AG10803 (cell line): ENCODE measurements at regions not wholly inside any gene's neighbourhood (a gene's known extent, or its start where the extent isn't known, plus 50 kb on each side); places are given as distances from the start of the nearest gene placed in this dataset.
A peak's percentile ranks its signal among the peaks of the same experiment; 100 is the strongest.
"Not testable (repeated sequence)": the region's sequence is repeated elsewhere in the genome, so short reads cannot be mapped to it uniquely, and the experiment has no call there.

Experiments
- DNase-seq: peaks from one replicate; pipeline ENCODE4 v3.0.0; 2010; ENCODE audit warnings: low read depth
- H3K4me3 ChIP-seq: 2 replicates; pipeline ENCODE4 v1.5.1; 2011; ENCODE audit warnings: mild to moderate bottlenecking, low read length, control low read depth
- TF ChIP-seq, protein P1 (sequence below): conservative IDR thresholded peaks from 2 replicates; pipeline ENCODE4 v1.5.1; 2011; ENCODE audit warnings: mild to moderate bottlenecking, low read length, control low read depth, inconsistent platforms

- H3K4me3 ChIP-seq = no peak overlapping the region
- DNase-seq = no peak
- TF ChIP-seq, protein P1, sequence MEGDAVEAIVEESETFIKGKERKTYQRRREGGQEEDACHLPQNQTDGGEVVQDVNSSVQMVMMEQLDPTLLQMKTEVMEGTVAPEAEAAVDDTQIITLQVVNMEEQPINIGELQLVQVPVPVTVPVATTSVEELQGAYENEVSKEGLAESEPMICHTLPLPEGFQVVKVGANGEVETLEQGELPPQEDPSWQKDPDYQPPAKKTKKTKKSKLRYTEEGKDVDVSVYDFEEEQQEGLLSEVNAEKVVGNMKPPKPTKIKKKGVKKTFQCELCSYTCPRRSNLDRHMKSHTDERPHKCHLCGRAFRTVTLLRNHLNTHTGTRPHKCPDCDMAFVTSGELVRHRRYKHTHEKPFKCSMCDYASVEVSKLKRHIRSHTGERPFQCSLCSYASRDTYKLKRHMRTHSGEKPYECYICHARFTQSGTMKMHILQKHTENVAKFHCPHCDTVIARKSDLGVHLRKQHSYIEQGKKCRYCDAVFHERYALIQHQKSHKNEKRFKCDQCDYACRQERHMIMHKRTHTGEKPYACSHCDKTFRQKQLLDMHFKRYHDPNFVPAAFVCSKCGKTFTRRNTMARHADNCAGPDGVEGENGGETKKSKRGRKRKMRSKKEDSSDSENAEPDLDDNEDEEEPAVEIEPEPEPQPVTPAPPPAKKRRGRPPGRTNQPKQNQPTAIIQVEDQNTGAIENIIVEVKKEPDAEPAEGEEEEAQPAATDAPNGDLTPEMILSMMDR = no peak
Measured at GRCh38 chr11:122563761-122564160, 91.8 kb upstream of the UBASH3B start.

- TF ChIP-seq, protein P1 = no peak
- DNase-seq = no peak
- no peak overlapping the region for H3K4me3 ChIP-seq
Measured at GRCh38 chr11:122559734-122560382, 95.7 kb upstream of the UBASH3B start.

DNA sequence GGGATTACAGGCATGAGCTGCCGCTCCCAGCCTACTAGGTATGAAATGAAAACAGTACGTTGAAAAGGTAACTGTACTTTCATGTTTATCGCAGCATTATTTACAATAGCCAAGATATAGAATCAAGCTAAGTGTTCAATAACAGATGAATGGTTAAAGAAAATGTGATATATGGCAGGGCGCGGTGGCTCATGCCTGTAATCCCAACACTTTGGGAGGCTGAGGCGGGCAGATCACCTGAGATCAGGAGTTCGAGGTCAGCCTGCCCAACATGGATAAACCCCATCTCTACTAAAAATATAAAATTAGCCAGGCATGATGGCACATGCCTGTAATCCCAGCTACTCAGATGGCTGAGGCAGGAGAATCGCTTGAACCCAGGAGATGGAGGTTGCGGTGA lies 96.3 kb upstream of the UBASH3B start:
- not testable (repeated sequence) for H3K4me3 ChIP-seq, DNase-seq

DNA sequence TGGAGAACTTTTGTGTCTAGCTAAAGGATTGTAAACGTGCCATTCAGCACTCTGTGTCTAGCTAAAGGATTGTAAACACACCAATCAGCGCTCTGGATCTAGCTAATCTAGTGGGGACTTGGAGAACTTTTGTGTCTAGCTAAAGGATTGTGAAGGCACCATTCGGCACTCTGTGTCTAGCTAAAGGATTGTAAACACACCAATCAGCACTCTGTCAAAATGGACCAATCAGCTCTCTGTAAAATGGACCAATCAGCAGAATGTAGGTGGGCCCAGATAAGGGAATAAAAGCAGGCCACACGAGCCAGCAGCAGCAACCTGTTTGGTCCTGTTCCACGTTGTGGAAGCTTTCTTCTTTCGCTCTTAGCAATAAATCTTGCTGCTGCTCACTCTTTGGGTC lies 98.4 kb upstream of the UBASH3B start:
- DNase-seq, H3K4me3 ChIP-seq: not testable (repeated sequence)

DNA sequence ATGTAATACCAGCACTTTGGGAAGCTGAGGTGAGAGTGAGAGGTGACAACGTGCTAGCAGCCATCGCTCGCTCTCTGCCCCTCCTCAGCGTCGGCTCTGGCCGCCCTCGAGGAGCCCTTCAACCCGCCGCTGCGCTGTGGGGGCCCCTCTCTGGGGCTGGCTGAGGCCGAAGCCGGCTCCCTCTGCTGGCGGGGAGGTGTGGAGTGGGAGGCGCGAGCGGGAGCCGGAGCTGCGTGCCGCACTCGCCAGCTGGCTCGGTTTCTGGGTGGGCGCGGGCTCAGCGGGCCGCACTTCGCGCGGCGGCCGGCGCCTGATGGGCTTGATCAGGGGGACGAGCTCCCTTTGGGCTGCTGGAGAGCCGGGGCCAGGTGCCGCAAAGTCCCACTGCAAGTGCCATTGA lies 98.9 kb upstream of the UBASH3B start:
- peak; percentile 18 for DNase-seq
- peak overlapping the region; percentile 36 for H3K4me3 ChIP-seq

DNA sequence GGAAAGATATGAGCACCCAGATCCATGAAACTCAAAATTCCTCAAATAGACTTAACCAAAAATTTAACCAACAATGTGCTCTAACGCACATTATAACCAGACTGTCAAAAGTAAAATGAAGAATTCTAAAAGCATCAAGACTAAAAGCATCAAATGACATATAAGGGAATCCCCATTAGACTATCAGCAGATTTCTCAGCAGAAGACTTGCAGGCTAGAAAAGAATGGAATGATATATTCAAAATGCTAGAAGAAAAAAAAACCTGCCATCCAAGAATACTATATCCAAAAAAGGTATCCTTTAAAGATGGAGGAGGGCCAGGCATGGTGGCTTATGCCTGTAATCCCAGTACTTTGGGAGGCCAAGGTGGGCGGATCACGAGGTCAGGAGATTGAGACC lies 117.5 kb upstream of the UBASH3B start:
- DNase-seq = no peak
- TF ChIP-seq, protein P1 = no peak
- no peak overlapping the region for H3K4me3 ChIP-seq

More for the DNA sequence above, 98.9 kb upstream of the UBASH3B start:
- TF ChIP-seq, protein P1 = peak; percentile 34

DNA sequence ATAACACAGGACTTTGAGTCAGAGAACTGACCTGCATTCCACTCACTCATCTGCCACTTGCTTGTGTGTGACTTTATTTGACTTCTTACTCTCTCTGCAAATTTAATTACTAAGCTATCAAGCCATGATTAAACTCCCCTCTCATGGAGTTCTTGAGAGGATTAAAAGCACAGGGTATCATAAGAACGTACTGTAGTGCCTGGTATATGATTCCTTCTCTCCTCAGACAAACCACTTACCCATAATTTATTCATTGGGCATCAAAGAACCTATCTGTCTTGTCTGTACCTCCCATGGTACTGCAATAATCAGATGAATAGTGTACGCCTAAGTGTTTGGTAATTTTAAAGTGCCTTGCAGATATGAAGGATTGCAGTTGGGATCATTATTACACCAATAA lies 130.6 kb upstream of the UBASH3B start:
- TF ChIP-seq, protein P1 = no peak
- peak overlapping the region; percentile 26 for H3K4me3 ChIP-seq
- no peak for DNase-seq

DNA sequence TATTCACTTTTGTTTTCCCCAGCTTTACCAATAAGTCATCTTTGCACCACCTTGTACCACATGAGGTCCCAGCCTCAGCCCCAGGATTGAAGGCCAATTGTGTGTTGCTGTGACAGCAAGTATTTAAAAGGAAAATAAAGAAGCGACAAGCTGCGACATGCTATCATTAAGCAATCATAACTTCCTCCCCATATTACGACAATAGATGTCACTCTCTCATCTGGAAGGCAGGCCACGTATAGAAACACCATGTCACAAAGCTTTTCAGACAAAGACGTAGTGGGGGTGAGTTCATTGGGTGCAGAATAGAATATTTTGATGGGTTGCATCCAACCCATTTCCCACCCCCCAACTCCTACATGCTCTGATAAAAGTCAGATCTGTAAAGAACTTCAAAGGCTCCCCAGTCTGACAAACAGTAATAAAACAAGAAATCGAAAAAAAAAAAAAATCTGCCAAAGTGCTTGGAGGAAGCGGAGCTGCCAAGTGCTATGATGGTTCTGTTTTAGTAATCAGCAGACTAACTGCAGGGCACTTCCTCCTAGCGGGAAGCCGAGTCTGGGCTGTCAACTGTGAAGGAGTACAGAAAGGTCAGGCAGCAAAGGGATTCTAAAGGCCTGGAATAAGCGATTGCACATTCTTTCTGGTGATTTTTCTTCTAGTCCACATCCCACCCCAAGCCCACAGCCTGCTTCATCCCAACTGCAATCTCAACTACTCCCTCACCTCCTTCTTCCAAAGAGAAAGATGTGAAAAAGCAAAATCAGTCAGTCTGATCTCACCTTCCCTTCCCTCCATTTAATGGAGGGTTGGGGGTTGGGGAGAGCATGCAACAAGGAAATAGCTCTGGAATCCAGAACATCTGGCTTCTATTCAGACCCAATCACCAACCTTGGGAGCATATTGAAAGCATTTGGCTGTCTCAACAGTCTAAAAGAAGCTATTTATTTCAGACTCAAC lies 131.4 kb upstream of the UBASH3B start:
- TF ChIP-seq, protein P1 = no peak
- H3K4me3 ChIP-seq = peak overlapping the region; percentile 25
- DNase-seq = peak; percentile 89
